Loucy (cell line): ENCODE measurements at regions not wholly inside any gene's neighbourhood (a gene's known extent, or its start where the extent isn't known, plus 50 kb on each side); places are given as distances from the start of the nearest gene placed in this dataset.

Experiments
- EZH2phosphoT487 ChIP-seq: fragments of 200-600 bp; IDR thresholded peaks from 2 replicates; pipeline ENCODE4 v1.6.1; 2018; ENCODE audit warnings: antibody characterized with exemption, mild to moderate bottlenecking, moderate library complexity, borderline replicate concordance
- TF ChIP-seq, protein P1 (sequence below): fragments of 200-600 bp; sonication (generic); conservative IDR thresholded peaks from 2 replicates; pipeline ENCODE4 v1.5.1; 2014; ENCODE audit warnings: mild to moderate bottlenecking, antibody characterized with exemption, low read length

DNA sequence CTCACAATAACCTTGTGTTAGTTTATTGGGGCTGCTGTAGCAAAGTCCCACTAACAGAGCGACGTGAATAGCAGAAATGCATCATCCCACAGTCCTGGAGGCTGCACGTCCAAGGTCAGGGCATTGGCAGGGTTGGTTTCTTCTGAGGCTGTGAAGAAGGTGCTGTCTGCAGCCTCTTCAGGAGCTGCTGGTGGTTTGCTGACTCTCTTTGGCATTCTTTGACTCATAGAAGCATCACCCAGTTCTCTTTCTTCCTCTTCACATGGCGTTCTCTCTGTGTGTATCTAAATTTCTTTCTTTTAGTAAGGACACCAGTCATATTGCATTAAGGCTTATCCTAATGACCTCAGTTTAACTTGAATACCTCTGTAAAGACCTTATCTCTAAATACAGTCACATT is 428.4 kb upstream of the KLF6 start:
- TF ChIP-seq, protein P1, sequence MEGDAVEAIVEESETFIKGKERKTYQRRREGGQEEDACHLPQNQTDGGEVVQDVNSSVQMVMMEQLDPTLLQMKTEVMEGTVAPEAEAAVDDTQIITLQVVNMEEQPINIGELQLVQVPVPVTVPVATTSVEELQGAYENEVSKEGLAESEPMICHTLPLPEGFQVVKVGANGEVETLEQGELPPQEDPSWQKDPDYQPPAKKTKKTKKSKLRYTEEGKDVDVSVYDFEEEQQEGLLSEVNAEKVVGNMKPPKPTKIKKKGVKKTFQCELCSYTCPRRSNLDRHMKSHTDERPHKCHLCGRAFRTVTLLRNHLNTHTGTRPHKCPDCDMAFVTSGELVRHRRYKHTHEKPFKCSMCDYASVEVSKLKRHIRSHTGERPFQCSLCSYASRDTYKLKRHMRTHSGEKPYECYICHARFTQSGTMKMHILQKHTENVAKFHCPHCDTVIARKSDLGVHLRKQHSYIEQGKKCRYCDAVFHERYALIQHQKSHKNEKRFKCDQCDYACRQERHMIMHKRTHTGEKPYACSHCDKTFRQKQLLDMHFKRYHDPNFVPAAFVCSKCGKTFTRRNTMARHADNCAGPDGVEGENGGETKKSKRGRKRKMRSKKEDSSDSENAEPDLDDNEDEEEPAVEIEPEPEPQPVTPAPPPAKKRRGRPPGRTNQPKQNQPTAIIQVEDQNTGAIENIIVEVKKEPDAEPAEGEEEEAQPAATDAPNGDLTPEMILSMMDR = no peak
- TF ChIP-seq EZH2phosphoT487 = no peak
